ENCODE measurements at regions not wholly inside any gene's neighbourhood (a gene's known extent, or its start where the extent isn't known, plus 50 kb on each side); places are given as distances from the start of the nearest gene placed in this dataset.
A peak's percentile ranks its signal among the peaks of the same experiment; 100 is the strongest.

GRCh38 chr10:52464368-52465124 lies 150.5 kb downstream of the DKK1 start:
- DNase-seq, result no peak
- no peak for ATAC-seq (ENCODE audit: low FRiP score in 2 of 2)
- no peaks in the 10 kb centered on the region for H3K4me1 ChIP-seq

GRCh38 chr10:52465202-52465601 lies 151.1 kb downstream of the DKK1 start:
- no peak overlapping the region for H3K27ac ChIP-seq
- no peaks in the 10 kb centered on the region for H3K27me3 ChIP-seq
- DNase-seq, result no peak
- no peak overlapping the region for H3K4me3 ChIP-seq
- H3K4me1 ChIP-seq, result no peaks in the 10 kb centered on the region
- no peak for ATAC-seq (ENCODE audit: low FRiP score in 2 of 2)
- H3K36me3 ChIP-seq, result no peaks in the 10 kb centered on the region
- no peaks in the 10 kb centered on the region for H3K9me3 ChIP-seq
- 57 to 73% methylated on average over 3 of the region's 3 CpGs for WGBS, 2 donors
- TF ChIP-seq EP300 (IDR thresholded peaks at IDR 0.05) (no peak), POLR2A (IDR thresholded peaks at IDR 0.05) (no peak)

More at GRCh38 chr10:52464368-52465124, 150.5 kb downstream of the DKK1 start:
- no peak for TF ChIP-seq CTCF (IDR thresholded peaks at IDR 0.05)
- TF ChIP-seq POLR2A (IDR thresholded peaks at IDR 0.05), result no peak
- TF ChIP-seq EP300 (IDR thresholded peaks at IDR 0.05), result no peak
- TF ChIP-seq POLR2AphosphoS5 (IDR thresholded peaks at IDR 0.05), result no peak
- Histone ChIP-seq H3K27ac (no peak overlapping the region), H3K4me3 (no peak overlapping the region), H3K27me3 (no peaks in the 10 kb centered on the region), H3K36me3 (no peaks in the 10 kb centered on the region), H3K9me3 (no peaks in the 10 kb centered on the region)
- 87 to 88% methylated on average over 9 of the region's 9 CpGs for WGBS, 2 donors

GRCh38 chr10:52466464-52466863 lies 152.4 kb downstream of the DKK1 start:
- DNase-seq (no peak), ATAC-seq (ENCODE audit: low FRiP score in 2 of 2) (peak in 1 of 2 donors; percentile 6)
- Histone ChIP-seq H3K27ac (no peak overlapping the region), H3K4me3 (no peak overlapping the region), H3K36me3 (no peaks in the 10 kb centered on the region), H3K27me3 (no peaks in the 10 kb centered on the region), H3K9me3 (no peaks in the 10 kb centered on the region), H3K4me1 (no peaks in the 10 kb centered on the region)
- 48 to 57% methylated on average over 5 of the region's 5 CpGs for WGBS, 2 donors
- TF ChIP-seq EP300 (IDR thresholded peaks at IDR 0.05) (no peak), CTCF (IDR thresholded peaks at IDR 0.05) (no peak), POLR2A (IDR thresholded peaks at IDR 0.05) (no peak), POLR2AphosphoS5 (IDR thresholded peaks at IDR 0.05) (no peak)

GRCh38 chr10:52469970-52470705 lies 156.1 kb downstream of the DKK1 start:
- no peaks in the 10 kb centered on the region for H3K27me3 ChIP-seq
- no peaks in the 10 kb centered on the region for H3K4me1 ChIP-seq
- ATAC-seq (ENCODE audit: low FRiP score in 2 of 2) (no peak), DNase-seq (no peak)
- no peak overlapping the region for H3K27ac ChIP-seq
- H3K4me3 ChIP-seq, result no peak overlapping the region
- WGBS, 2 donors, result 53 to 76% methylated on average over 1 of the region's 1 CpG
- TF ChIP-seq POLR2AphosphoS5 (IDR thresholded peaks at IDR 0.05), result no peak
- no peak for TF ChIP-seq POLR2A (IDR thresholded peaks at IDR 0.05)
- no peak for TF ChIP-seq CTCF (IDR thresholded peaks at IDR 0.05)
- no peak for TF ChIP-seq EP300 (IDR thresholded peaks at IDR 0.05)
- no peaks in the 10 kb centered on the region for H3K9me3 ChIP-seq
- no peaks in the 10 kb centered on the region for H3K36me3 ChIP-seq

- TF ChIP-seq POLR2A (IDR thresholded peaks at IDR 0.05), result no peak
- no peak for TF ChIP-seq CTCF (IDR thresholded peaks at IDR 0.05)
- no peak for TF ChIP-seq EP300 (IDR thresholded peaks at IDR 0.05)
- TF ChIP-seq POLR2AphosphoS5 (IDR thresholded peaks at IDR 0.05), result no peak
- Histone ChIP-seq H3K4me1 (no peaks in the 10 kb centered on the region), H3K9me3 (no peaks in the 10 kb centered on the region), H3K4me3 (no peak overlapping the region), H3K27ac (no peak overlapping the region), H3K36me3 (no peaks in the 10 kb centered on the region), H3K27me3 (no peaks in the 10 kb centered on the region)
- DNase-seq (no peak), ATAC-seq (ENCODE audit: low FRiP score in 2 of 2) (no peak)
- WGBS, 2 donors, result 69 to 73% methylated on average over 5 of the region's 5 CpGs
Measured at GRCh38 chr10:52472406-52473146, 158.5 kb downstream of the DKK1 start.

Measured in upper lobe of left lung (tissue), 6 donors.